ENCODE measurements at regions not wholly inside any gene's neighbourhood (a gene's known extent, or its start where the extent isn't known, plus 50 kb on each side); places are given as distances from the start of the nearest gene placed in this dataset.

DNA sequence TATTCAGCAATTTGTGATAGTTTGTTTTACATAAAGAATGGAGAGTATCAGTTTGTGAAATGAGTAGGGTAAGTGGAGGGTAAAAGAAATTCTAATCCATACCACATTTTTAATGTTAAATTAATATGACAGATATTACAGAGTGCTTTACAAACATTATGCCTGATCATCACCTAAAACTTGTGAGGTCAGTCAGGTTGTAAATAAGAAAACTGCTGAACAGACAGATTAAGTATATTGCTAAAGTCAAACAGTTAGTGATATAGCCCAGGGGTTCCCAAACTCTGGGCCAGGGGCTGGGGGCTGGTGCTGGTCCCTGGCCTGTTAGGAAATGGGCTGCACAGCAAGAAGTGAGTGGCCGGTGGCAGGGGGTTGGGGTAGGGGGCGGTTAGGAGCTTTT is 273.6 kb downstream of the TRAM1L1 start:
- H2AK9ac ChIP-seq (replicated peaks; ENCODE audit: low read depth, low read length, poor library complexity): no peak overlapping the region
- H2AK5ac ChIP-seq (ENCODE audit: low read depth, low read length): no peak overlapping the region
- H3K4ac ChIP-seq (ENCODE audit: low read depth, low read length): no peak overlapping the region
- H2BK5ac ChIP-seq (ENCODE audit: low read depth, low read length, poor library complexity, severe bottlenecking): no peak overlapping the region
- H2BK120ac ChIP-seq (ENCODE audit: low read depth, low read length): no peak overlapping the region
- intact Hi-C loops (cut with micrococcal nuclease) (no loop called here), in situ Hi-C loops (cut with MboI; ENCODE audit: low sequenced_read_pairs) (no loop called here), dilution Hi-C loops (cut with HindIII; ENCODE audit: low sequenced_read_pairs, unreplicated experiment) (no loop called here)
- no peak overlapping the region for H2BK15ac ChIP-seq (ENCODE audit: low read depth, low read length)
- no peak overlapping the region for H3K18ac ChIP-seq (ENCODE audit: low read depth, low read length)
- ATAC-seq (ENCODE audit: low read depth) (no peak), DNase-seq (no peak)
- no peak overlapping the region for H3K56ac ChIP-seq (ENCODE audit: extremely low read depth, insufficient read depth, low read length)
- BruUV-seq (replicated peaks): no TSS peak
- no peak overlapping the region for H3K14ac ChIP-seq (replicated peaks; ENCODE audit: low read depth, low read length)
- no peaks in the 10 kb centered on the region for H3K9me1 ChIP-seq (ENCODE audit: insufficient read depth, low read length)
- H3K36me3 ChIP-seq (ENCODE audit: control insufficient read depth, insufficient read depth, low read length): no peaks in the 10 kb centered on the region
- TF ChIP-seq MAFK (IDR thresholded peaks at IDR 0.05; ENCODE audit: low read depth, low read length): peak; percentile 38; the same call in 1 of the 2 replicates
- TF ChIP-seq CHD1 (IDR thresholded peaks at IDR 0.05; ENCODE audit: low read depth, low read length): no peak
- POLR2A ChIA-PET (ENCODE audit: unreplicated experiment): no interaction called here
- H4K91ac ChIP-seq (ENCODE audit: insufficient read depth, low read depth, low read length): no peak overlapping the region
- no peak overlapping the region for H4K8ac ChIP-seq (ENCODE audit: low read depth in 2 of 2, low read length in 2 of 2)
- no peak overlapping the region for H3K27ac ChIP-seq (ENCODE audit: insufficient read depth, low read length)
- no peak overlapping the region for H4K5ac ChIP-seq (ENCODE audit: low read depth, low read length)
- H3K9ac ChIP-seq (ENCODE audit: low read depth, low read length): no peak overlapping the region
- H2BK20ac ChIP-seq (ENCODE audit: low read depth, low read length): no peak overlapping the region
- H3K4me1 ChIP-seq (ENCODE audit: control insufficient read depth, insufficient read depth, low read length): no peaks in the 10 kb centered on the region
- no peaks in the 10 kb centered on the region for H3K79me1 ChIP-seq (ENCODE audit: low read depth in 1 of 2, low read length in 2 of 2)
- H3K9me3 ChIP-seq (ENCODE audit: control insufficient read depth, insufficient read depth, low read length): peaks cover 9% of the 10 kb centered on the region
- no CpG with 5 or more reads among the region's 2 CpGs for WGBS, 2 experiments (ENCODE audit: extremely low coverage in 2 of 2, insufficient read length in 1 of 2)
- H4K20me1 ChIP-seq (ENCODE audit: insufficient read depth, low read length): no peaks in the 10 kb centered on the region
- no peak overlapping the region for H3K23ac ChIP-seq (ENCODE audit: low read depth, low read length)
- no peaks in the 10 kb centered on the region for H3K27me3 ChIP-seq (ENCODE audit: control insufficient read depth, insufficient read depth, low read length)
- no peak overlapping the region for H3K4me2 ChIP-seq (ENCODE audit: low read depth, low read length)
- no peak overlapping the region for H3K4me3 ChIP-seq (ENCODE audit: insufficient read depth, low read depth, low read length)
- CTCF ChIA-PET: no interaction called here
- H2AFZ ChIP-seq (replicated peaks; ENCODE audit: low read length, poor library complexity): no peak overlapping the region

Measured in IMR-90 (cell line).